ENCODE measurements at regions not wholly inside any gene's neighbourhood (a gene's known extent, or its start where the extent isn't known, plus 50 kb on each side); places are given as distances from the start of the nearest gene placed in this dataset.

DNA sequence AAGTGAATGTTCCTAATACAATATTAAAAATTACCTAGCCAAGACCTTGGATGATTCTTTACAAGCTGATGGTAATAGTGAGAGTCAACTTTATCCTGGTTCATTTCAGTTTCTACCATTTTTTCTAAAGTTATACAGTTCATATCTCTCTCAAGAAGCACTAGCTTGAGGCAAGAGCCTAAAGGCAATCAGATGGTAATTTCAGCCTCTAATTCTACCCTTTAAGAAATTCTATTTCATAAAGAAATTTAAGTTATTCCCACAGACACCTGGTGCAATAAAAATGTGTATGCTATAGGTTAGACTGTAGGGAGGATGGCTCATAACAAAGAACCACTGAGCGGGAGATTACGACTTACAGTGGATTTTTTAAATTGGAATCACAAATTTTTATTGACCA is 984.2 kb upstream of the ADGRL3 start:
- BruUV-seq (replicated peaks) = no TSS peak
- POLR2A ChIA-PET = no interaction called here
- Histone ChIP-seq H3K27me3 (ENCODE audit: control insufficient read depth in 2 of 2, insufficient read depth in 2 of 2, low read length in 2 of 2) (no peaks in the 10 kb centered on the region), H2AFZ (ENCODE audit: low read depth, low read length) (no peak overlapping the region), H3K9ac (replicated peaks; ENCODE audit: extremely low read depth, insufficient read depth, low read length) (no peak overlapping the region), H3K79me2 (ENCODE audit: control insufficient read depth, insufficient read depth, low read length) (no peaks in the 10 kb centered on the region), H3K36me3 (ENCODE audit: control insufficient read depth in 2 of 2, extremely low read depth in 1 of 2, insufficient read depth in 2 of 2, low read length in 2 of 2) (no peaks in the 10 kb centered on the region), H3K4me2 (ENCODE audit: insufficient read depth, low read length) (no peak overlapping the region), H3K27ac (ENCODE audit: insufficient read depth, low read depth, low read length) (no peak overlapping the region), H4K20me1 (replicated peaks; ENCODE audit: control insufficient read depth, extremely low read depth, insufficient read depth, low read length) (no peaks in the 10 kb centered on the region), H3K9me3 (replicated peaks; ENCODE audit: control insufficient read depth, insufficient read depth, low read length) (no peaks in the 10 kb centered on the region), H3K4me1 (ENCODE audit: control insufficient read depth, extremely low read depth, insufficient read depth, low read length) (no peaks in the 10 kb centered on the region), H3K4me3 (replicated peaks in 1 of 3; ENCODE audit: insufficient read depth in 1 of 3, low read depth in 1 of 3, low read length in 3 of 3) (no peak overlapping the region), H3K9me1 (replicated peaks; ENCODE audit: control insufficient read depth, extremely low read depth, insufficient read depth, low read length) (no peaks in the 10 kb centered on the region)
- CTCF ChIA-PET = no interaction called here
- dilution Hi-C loops (cut with MboI; ENCODE audit: extremely low pct_ligation_motif_present, low sequenced_read_pairs) = no loop called here
- TF ChIP-seq POLR2AphosphoS5 (IDR thresholded peaks at IDR 0.05; ENCODE audit: insufficient read depth, low read depth, low read length) (no peak), JUN (IDR thresholded peaks at IDR 0.05; ENCODE audit: borderline replicate concordance, insufficient read depth, insufficient read length, low read depth) (no peak), FOS (IDR thresholded peaks at IDR 0.05; ENCODE audit: borderline replicate concordance, insufficient read depth, low read length) (no peak), EZH2 (IDR thresholded peaks at IDR 0.05; ENCODE audit: borderline replicate concordance, low read depth, low read length, severe bottlenecking) (no peak), GATA2 (IDR thresholded peaks at IDR 0.05; ENCODE audit: insufficient read depth, insufficient read length, low read depth, low read length) (no peak), MYC (IDR thresholded peaks at IDR 0.05; ENCODE audit: low read depth, low read length) (no peak), POLR2A (IDR thresholded peaks at IDR 0.05; ENCODE audit: low read depth, low read length) (no peak)
- TF ChIP-seq, protein P1, sequence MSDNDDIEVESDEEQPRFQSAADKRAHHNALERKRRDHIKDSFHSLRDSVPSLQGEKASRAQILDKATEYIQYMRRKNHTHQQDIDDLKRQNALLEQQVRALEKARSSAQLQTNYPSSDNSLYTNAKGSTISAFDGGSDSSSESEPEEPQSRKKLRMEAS (IDR thresholded peaks at IDR 0.05; ENCODE audit: insufficient read depth, insufficient read length) = no peak
- TF ChIP-seq, protein P2, sequence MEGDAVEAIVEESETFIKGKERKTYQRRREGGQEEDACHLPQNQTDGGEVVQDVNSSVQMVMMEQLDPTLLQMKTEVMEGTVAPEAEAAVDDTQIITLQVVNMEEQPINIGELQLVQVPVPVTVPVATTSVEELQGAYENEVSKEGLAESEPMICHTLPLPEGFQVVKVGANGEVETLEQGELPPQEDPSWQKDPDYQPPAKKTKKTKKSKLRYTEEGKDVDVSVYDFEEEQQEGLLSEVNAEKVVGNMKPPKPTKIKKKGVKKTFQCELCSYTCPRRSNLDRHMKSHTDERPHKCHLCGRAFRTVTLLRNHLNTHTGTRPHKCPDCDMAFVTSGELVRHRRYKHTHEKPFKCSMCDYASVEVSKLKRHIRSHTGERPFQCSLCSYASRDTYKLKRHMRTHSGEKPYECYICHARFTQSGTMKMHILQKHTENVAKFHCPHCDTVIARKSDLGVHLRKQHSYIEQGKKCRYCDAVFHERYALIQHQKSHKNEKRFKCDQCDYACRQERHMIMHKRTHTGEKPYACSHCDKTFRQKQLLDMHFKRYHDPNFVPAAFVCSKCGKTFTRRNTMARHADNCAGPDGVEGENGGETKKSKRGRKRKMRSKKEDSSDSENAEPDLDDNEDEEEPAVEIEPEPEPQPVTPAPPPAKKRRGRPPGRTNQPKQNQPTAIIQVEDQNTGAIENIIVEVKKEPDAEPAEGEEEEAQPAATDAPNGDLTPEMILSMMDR (IDR thresholded peaks at IDR 0.05; ENCODE audit: extremely low read depth in 1 of 2, insufficient read depth in 1 of 2, low read depth in 1 of 2, low read length in 2 of 2) = no peak
- DNase-seq (ENCODE audit: low read depth, low spot score) (no peak), FAIRE-seq (no peak)
- intact Hi-C loops (cut with micrococcal nuclease) = no loop called here
